SKM-1 treated with dmso at 0.1 percent for 144 hours (cell line): ENCODE measurements at regions not wholly inside any gene's neighbourhood (a gene's known extent, or its start where the extent isn't known, plus 50 kb on each side); places are given as distances from the start of the nearest gene placed in this dataset.

Source experiments
- DNase-seq: peaks from one replicate; lab custom pipeline; 2025; ENCODE audit not compliant: unreplicated experiment; lab: John Stamatoyannopoulos, UW

GRCh38 chr5:1951165-1951816, 68.6 kb upstream of the IRX4 start:
- DNase-seq = no peak

GRCh38 chr5:1950708-1951103, 68.0 kb upstream of the IRX4 start:
- DNase-seq = no peak

- no peak for DNase-seq
These were observed 67.5 kb upstream of the IRX4 start for GRCh38 chr5:1950096-1950707.

- DNase-seq = no peak
These were observed 66.5 kb upstream of the IRX4 start for GRCh38 chr5:1949253-1949652.

GRCh38 chr5:1948663-1949191, 66.0 kb upstream of the IRX4 start:
- DNase-seq = no peak

- DNase-seq = no peak
These were observed 65.4 kb upstream of the IRX4 start for GRCh38 chr5:1948111-1948510.

- no peak for DNase-seq
These were observed 64.1 kb upstream of the IRX4 start for GRCh38 chr5:1946776-1947175.

GRCh38 chr5:1946122-1946677, 63.5 kb upstream of the IRX4 start:
- DNase-seq = no peak

GRCh38 chr5:1945606-1946005, 62.9 kb upstream of the IRX4 start:
- no peak for DNase-seq

- no peak for DNase-seq
These were observed 61.7 kb upstream of the IRX4 start for GRCh38 chr5:1944408-1944807.

- DNase-seq = no peak
These were observed 60.8 kb upstream of the IRX4 start for GRCh38 chr5:1943481-1943880.

GRCh38 chr5:1942630-1943029, 59.9 kb upstream of the IRX4 start:
- no peak for DNase-seq

GRCh38 chr5:1942158-1942557, 59.4 kb upstream of the IRX4 start:
- no peak for DNase-seq

- DNase-seq = no peak
These were observed 56.5 kb upstream of the IRX4 start for GRCh38 chr5:1939256-1939655.

- no peak for DNase-seq
These were observed 55.7 kb upstream of the IRX4 start for GRCh38 chr5:1938310-1939000.

- no peak for DNase-seq
These were observed 54.9 kb upstream of the IRX4 start for GRCh38 chr5:1937590-1937989.

- no peak for DNase-seq
These were observed 54.2 kb upstream of the IRX4 start for GRCh38 chr5:1936901-1937300.

- DNase-seq = no peak
These were observed 53.7 kb upstream of the IRX4 start for GRCh38 chr5:1936413-1936812.

GRCh38 chr5:1934801-1935429, 52.2 kb upstream of the IRX4 start:
- DNase-seq = no peak

GRCh38 chr5:1934056-1934394, 51.3 kb upstream of the IRX4 start:
- DNase-seq = no peak

- DNase-seq = no peak
These were observed 50.8 kb upstream of the IRX4 start for GRCh38 chr5:1933364-1934055.
